Naive thymus-derived CD8-positive, alpha-beta T cell (primary cell): ENCODE measurements at regions not wholly inside any gene's neighbourhood (a gene's known extent, or its start where the extent isn't known, plus 50 kb on each side); places are given as distances from the start of the nearest gene placed in this dataset.

Experiments used
- ATAC-seq, 2 donors: fragments of 150-1000 bp; cut with Tn5 transposase in 1 of 2; sonication (Bioruptor Pico), chemical (Tn5 transposase) in 1 of 2; 1 replicate in 1 of 2; 2 replicates in 1 of 2; pipeline ENCODE4 v1.10.0; 2021; ENCODE audit warnings: mild to moderate bottlenecking in 2 of 2, moderate library complexity in 2 of 2
- POLR2A ChIA-PET: fragments of 350-600 bp; sonication (Branson Sonifier 250); formaldehyde crosslinking; loops from one replicate; lab custom pipeline; 2021; ENCODE audit warnings: antibody characterized with exemption; lab: Charles Lee
- DNase-seq, 10 donors: peaks; one replicate each; pipeline versions ENCODE4 v3.0.0 to v3.0.0-alpha.2; 2020 to 2022
- H3K27ac Mint-ChIP-seq, 10 donors: one replicate each; pipeline ENCODE4 v1.8.0; 2020 to 2022; ENCODE audit warnings: mild to moderate bottlenecking in 10 of 10, mixed read lengths in 10 of 10, moderate library complexity in 4 of 10, inconsistent platforms in 1 of 10
- H3K27me3 Mint-ChIP-seq, 5 donors: one replicate each; pipeline ENCODE4 v1.8.0; 2021 to 2022; ENCODE audit warnings: mixed read lengths in 5 of 5
- H3K36me3 Mint-ChIP-seq, 3 donors: one replicate each; pipeline ENCODE4 v1.8.0; 2020 to 2022; ENCODE audit warnings: mixed read lengths in 3 of 3, mild to moderate bottlenecking in 2 of 3, inconsistent platforms in 1 of 3
- H3K4me1 Mint-ChIP-seq, 4 donors: one replicate each; pipeline ENCODE4 v1.8.0; 2021 to 2022; ENCODE audit warnings: mixed read lengths in 4 of 4
- H3K4me3 Mint-ChIP-seq, 10 donors: one replicate each; pipeline ENCODE4 v1.8.0; 2020 to 2022; ENCODE audit warnings: mild to moderate bottlenecking in 10 of 10, mixed read lengths in 10 of 10, moderate library complexity in 6 of 10, inconsistent platforms in 1 of 10
- H3K9me3 Mint-ChIP-seq, 9 donors: one replicate each; pipeline ENCODE4 v1.8.0; 2020 to 2022; ENCODE audit warnings: mixed read lengths in 9 of 9, mild to moderate bottlenecking in 3 of 9, inconsistent platforms in 1 of 9, moderate library complexity in 1 of 9

DNA sequence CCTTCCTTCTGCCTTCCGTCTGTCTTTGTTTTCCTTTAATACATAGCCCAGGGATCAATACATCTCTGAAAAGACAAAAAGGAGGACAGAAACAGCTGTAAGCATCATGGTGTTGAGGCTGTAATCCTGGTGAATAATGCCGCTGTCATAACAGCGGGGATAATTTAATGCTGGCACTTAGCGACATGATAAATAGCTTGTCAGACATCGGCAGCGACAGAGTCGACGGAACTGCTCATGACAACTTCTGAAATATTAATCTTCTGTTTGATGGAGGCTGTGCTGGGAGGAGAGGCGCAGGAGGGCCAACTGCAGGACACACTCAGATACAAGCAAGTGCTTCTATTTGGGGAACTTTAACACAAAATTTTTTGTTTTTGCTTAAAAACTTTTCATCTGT lies 602.2 kb downstream of the GALR1 start:
- H3K9me3 Mint-ChIP-seq: peaks cover 0 to 2% (median 0%) of the 10 kb centered on the region in 9 donors
- ATAC-seq (no peak), DNase-seq (no peak)
- no peaks in the 10 kb centered on the region for H3K36me3 Mint-ChIP-seq
- H3K27me3 Mint-ChIP-seq: peaks cover 9 to 55% (median 15%) of the 10 kb centered on the region in 5 donors
- POLR2A ChIA-PET: no interaction called here
- no peak overlapping the region for H3K4me3 Mint-ChIP-seq
- no peaks in the 10 kb centered on the region for H3K4me1 Mint-ChIP-seq
- no peak overlapping the region for H3K27ac Mint-ChIP-seq

DNA sequence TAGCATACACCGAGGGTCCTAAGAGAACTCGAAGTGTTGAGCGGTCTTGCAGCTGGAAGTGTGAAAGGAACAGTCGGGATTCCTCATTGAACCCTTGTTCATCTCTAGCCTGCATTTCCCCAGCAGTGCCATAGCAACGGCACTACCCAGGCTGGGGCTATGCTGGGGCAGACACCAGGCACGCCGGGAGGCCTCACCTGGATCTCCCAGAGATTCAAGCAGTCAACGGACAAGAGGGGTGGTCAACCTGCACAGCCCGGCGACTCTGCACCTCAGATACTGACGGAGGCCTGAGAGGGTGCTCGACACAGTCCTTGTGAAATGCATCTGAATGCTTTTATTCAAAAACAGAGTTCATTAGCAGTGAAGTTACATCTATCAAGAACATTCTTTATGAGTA lies 604.2 kb downstream of the GALR1 start:
- Mint-ChIP-seq H3K4me3 (no peak overlapping the region), H3K36me3 (no peaks in the 10 kb centered on the region), H3K9me3 (peaks cover 0 to 1% (median 0%) of the 10 kb centered on the region in 9 donors), H3K27me3 (peaks cover 7 to 54% (median 14%) of the 10 kb centered on the region in 5 donors), H3K27ac (no peak overlapping the region), H3K4me1 (no peaks in the 10 kb centered on the region)
- ATAC-seq (no peak), DNase-seq (no peak)
- POLR2A ChIA-PET: no interaction called here

DNA sequence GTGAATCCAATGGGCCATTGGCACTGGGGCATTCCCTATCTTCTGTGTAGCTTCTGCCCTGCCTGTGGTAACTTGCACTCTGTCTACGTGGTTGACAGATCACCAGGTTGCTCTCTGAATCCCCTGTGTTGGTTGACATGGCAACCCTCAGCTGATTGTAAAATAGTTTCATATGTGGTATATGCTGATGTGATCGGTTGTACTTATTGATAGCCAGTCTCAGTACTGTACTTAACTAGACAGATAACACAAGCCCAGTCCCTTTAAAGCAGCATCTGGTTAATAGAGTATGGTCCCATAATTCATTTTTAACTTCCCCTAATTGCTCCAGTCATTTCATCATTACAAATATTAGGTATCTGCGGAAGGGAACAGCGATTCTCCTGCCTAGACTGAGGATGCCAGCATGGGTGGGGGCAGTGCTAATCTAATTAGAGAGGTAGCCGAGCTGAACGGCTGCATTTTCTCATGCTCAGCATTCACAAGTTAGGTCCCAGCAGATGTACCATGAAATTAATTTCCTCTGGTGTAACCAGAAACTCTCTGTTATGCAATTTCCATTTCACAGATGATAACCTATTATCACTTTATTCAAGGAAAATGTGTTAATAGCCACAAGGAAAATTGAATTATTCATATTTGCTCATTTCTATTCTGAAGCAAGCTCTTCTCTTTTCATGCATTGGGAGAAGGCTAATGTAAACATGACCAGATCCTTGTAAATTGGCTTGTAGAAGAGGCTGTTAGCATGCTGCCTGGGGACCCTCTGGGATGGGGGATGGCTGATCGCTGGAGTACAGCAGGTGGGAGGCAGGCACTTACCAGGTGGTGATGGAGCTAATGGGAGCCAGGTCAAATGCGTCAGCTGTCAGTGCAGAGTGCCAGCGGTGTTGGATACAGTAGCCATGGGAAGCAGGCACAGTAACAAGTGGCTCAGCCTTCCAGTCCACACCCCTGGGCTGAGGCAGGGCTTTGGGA lies 608.3 kb downstream of the GALR1 start:
- no peak for ATAC-seq
- no peak overlapping the region for H3K4me3 Mint-ChIP-seq

DNA sequence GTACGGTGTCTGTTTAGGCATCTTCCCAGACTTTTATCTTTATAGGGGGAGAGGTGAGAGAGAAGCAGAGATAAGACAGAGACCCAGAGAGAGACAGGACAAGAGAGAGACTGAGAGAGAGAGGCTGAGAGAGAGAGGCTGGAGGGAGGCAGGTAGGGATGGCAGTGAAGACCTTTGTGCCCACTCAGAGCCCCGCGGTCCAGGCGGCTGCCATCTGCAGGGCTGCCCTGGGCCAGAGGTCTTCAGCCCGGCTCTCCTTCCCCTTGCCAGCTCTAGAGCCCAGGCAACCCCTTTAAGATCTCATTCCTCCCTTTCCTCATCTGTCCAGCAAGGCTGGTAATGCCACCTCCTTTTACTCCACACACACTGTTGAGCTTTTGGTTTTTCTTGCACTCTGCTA lies 610.0 kb downstream of the GALR1 start:
- Mint-ChIP-seq H3K9me3 (peaks cover 0 to 15% (median 0%) of the 10 kb centered on the region in 9 donors), H3K4me1 (no peaks in the 10 kb centered on the region), H3K4me3 (no peak overlapping the region), H3K27ac (no peak overlapping the region), H3K27me3 (peaks cover 0 to 13% (median 0%) of the 10 kb centered on the region in 5 donors), H3K36me3 (no peaks in the 10 kb centered on the region)
- ATAC-seq: no peak
- POLR2A ChIA-PET: no interaction called here
- no peak for DNase-seq

More for the DNA sequence above, 608.3 kb downstream of the GALR1 start:
- POLR2A ChIA-PET: no interaction called here
- no peaks in the 10 kb centered on the region for H3K4me1 Mint-ChIP-seq
- H3K9me3 Mint-ChIP-seq: peaks cover 0 to 15% (median 0%) of the 10 kb centered on the region in 9 donors
- H3K27me3 Mint-ChIP-seq: peaks cover 0 to 24% (median 0%) of the 10 kb centered on the region in 5 donors
- H3K36me3 Mint-ChIP-seq: no peaks in the 10 kb centered on the region
- no peak overlapping the region for H3K27ac Mint-ChIP-seq
- DNase-seq: no peak

DNA sequence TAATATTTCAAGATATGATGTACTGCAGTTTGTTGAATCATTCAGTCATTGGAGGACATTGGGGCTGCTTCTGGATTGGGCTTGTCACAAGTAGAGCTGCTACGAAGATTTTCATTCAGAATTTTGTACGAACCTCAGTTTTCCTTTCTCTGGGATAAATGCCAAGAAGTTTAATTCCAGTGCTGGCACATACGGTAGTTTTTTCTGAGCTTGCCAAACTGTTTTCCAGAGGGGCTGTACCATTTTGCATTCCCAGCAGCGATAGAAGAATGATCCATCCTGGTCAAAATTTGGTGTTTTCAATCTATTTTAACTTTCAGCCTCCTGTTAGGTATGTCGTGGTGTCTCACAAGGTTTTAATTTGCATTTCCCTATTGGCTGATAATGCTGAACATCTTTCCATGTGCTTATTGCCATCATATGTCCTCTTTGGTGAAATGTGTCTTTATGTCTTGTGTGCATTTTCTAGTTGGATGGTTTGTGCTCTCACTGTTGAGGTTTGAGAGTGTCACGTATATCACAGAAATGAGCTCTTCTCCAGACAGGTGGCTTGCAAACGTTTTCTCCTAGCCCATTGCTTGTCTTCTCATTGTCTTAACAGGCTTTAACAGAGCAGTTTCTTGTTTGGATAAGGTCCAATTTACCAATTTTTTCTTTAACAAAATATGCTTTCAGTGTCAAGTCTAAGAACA lies 612.6 kb downstream of the GALR1 start:
- ATAC-seq (no peak), DNase-seq (no peak)
- Mint-ChIP-seq H3K4me3 (no peak overlapping the region), H3K4me1 (no peaks in the 10 kb centered on the region), H3K27me3 (peaks cover 0 to 7% (median 0%) of the 10 kb centered on the region in 5 donors), H3K27ac (no peak overlapping the region), H3K9me3 (peaks cover 0 to 15% (median 0%) of the 10 kb centered on the region in 9 donors), H3K36me3 (no peaks in the 10 kb centered on the region)
- POLR2A ChIA-PET: no interaction called here

DNA sequence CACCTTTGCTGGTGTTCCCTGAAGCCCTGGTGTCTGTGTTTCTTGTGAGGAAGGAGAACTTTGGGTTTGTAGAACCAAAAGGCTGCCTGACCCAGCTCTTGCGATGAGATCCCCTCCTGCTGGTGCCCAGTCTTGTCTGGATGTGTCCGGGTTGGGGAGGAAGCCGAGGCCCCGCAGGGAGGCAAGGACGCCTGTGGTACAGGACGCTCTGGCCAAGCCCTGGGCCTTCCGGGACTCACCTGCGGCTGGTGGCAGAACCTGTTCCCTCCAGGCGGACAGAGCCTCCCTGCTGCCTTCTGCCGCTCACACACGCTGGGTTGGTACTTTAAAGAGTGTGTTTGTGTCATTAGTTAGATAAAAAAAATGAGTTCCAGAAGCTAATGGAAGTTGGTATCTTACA lies 616.2 kb downstream of the GALR1 start:
- Mint-ChIP-seq H3K36me3 (no peaks in the 10 kb centered on the region), H3K27me3 (peaks cover 0 to 19% (median 16%) of the 10 kb centered on the region in 5 donors), H3K27ac (no peak overlapping the region), H3K4me1 (no peaks in the 10 kb centered on the region), H3K9me3 (peaks cover 0 to 15% (median 0%) of the 10 kb centered on the region in 9 donors), H3K4me3 (no peak overlapping the region)
- ATAC-seq: no peak
- no peak for DNase-seq
- POLR2A ChIA-PET: no interaction called here

DNA sequence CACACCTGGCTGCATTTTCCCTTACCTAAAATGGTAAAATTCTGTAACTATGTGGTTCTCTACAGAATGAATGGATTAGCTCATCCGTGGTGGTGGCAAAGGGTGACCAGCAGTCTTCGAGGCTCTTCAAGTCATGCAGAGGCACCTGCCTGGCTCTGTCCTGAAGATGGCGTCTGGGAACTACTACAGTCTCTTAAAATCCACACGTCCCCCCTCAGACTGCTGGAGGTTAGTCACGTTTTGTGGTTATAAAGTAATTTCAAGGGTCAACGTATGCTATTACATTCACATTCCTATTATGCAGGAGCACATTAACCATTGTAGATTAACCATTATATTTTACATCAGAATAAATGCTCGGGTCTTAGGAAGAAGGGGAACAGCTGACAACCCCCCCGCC lies 616.7 kb downstream of the GALR1 start:
- H3K27ac Mint-ChIP-seq: no peak overlapping the region
- no peak for ATAC-seq
- POLR2A ChIA-PET: no interaction called here
- H3K4me3 Mint-ChIP-seq: no peak overlapping the region
- H3K4me1 Mint-ChIP-seq: no peaks in the 10 kb centered on the region
- H3K36me3 Mint-ChIP-seq: no peaks in the 10 kb centered on the region
- H3K27me3 Mint-ChIP-seq: peaks cover 0 to 24% (median 16%) of the 10 kb centered on the region in 5 donors
- DNase-seq: no peak
- H3K9me3 Mint-ChIP-seq: peaks cover 0 to 14% (median 0%) of the 10 kb centered on the region in 9 donors

DNA sequence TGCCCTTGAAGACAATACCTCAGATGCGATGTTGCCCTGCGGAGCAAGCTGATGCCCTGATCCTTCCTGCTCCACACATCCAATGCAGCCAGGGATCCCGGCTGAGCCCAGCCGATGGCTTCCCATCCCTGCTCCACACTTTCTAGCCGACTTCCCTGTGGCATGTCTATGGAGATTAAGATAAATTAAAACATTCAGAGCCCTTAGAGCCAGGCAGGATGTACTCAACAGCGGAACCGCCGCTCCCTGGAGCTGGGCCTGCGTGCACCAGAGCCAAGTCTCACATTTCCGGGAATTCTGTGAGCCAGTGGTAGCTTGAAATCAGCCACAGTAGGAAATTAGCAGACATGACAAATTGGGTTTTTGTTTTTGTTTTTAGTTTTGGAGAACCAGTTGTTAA lies 620.6 kb downstream of the GALR1 start:
- DNase-seq (no peak), ATAC-seq (no peak)
- H3K9me3 Mint-ChIP-seq: no peaks in the 10 kb centered on the region
- H3K27ac Mint-ChIP-seq: peak overlapping the region in 1 of 10 donors; percentile 41
- POLR2A ChIA-PET: no interaction called here
- no peaks in the 10 kb centered on the region for H3K36me3 Mint-ChIP-seq
- H3K27me3 Mint-ChIP-seq: peaks cover 0 to 54% (median 22%) of the 10 kb centered on the region in 5 donors
- H3K4me1 Mint-ChIP-seq: no peaks in the 10 kb centered on the region
- no peak overlapping the region for H3K4me3 Mint-ChIP-seq

DNA sequence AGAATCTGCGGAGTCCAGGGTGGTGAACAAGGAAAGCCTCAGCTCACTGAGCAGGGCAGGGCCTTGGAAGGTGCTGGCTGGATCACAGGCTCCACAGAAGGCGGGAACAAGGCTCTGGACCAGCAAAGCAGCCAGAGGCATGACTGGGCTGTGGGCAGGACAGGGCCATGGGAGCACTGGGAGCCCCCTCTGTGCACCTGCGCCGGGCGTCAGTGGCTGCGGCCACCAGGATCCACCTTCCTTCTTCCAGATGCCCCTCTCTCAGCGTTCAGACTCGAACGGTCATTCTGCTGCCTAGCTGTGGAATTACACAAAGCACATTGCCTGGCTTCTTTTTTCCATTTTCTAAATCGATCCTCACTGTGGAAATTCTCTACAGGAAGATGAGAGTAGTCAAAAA lies 621.2 kb downstream of the GALR1 start:
- H3K27me3 Mint-ChIP-seq: peaks cover 0 to 59% (median 20%) of the 10 kb centered on the region in 5 donors
- H3K9me3 Mint-ChIP-seq: no peaks in the 10 kb centered on the region
- DNase-seq (no peak), ATAC-seq (no peak)
- H3K36me3 Mint-ChIP-seq: no peaks in the 10 kb centered on the region
- POLR2A ChIA-PET: no interaction called here
- H3K27ac Mint-ChIP-seq: no peak overlapping the region
- H3K4me1 Mint-ChIP-seq: no peaks in the 10 kb centered on the region
- H3K4me3 Mint-ChIP-seq: no peak overlapping the region

DNA sequence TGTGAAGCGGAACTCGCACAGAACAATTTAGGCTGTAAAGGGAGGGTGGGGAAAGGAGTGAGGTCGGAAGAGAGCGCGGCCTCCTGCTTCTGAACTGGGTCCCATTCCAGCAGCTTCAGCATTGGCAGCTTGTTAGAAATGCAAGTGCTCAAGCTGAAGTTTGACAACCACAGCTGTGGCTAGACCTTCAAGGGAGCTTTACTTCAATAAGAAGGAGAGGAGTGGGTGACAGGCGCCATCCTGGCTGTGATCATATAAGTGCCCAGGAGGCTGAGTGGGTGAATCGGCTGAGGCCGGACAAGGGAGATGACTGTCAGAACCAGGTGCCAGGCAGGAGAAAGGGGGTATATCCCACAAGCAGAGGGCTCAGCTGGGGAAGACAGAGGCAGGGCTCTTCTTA lies 622.5 kb downstream of the GALR1 start:
- H3K9me3 Mint-ChIP-seq: no peaks in the 10 kb centered on the region
- H3K36me3 Mint-ChIP-seq: no peaks in the 10 kb centered on the region
- H3K4me1 Mint-ChIP-seq: no peaks in the 10 kb centered on the region
- no peak overlapping the region for H3K27ac Mint-ChIP-seq
- H3K4me3 Mint-ChIP-seq: no peak overlapping the region
- H3K27me3 Mint-ChIP-seq: peaks cover 0 to 59% (median 20%) of the 10 kb centered on the region in 5 donors
- POLR2A ChIA-PET: no interaction called here
- DNase-seq (no peak), ATAC-seq (no peak)

DNA sequence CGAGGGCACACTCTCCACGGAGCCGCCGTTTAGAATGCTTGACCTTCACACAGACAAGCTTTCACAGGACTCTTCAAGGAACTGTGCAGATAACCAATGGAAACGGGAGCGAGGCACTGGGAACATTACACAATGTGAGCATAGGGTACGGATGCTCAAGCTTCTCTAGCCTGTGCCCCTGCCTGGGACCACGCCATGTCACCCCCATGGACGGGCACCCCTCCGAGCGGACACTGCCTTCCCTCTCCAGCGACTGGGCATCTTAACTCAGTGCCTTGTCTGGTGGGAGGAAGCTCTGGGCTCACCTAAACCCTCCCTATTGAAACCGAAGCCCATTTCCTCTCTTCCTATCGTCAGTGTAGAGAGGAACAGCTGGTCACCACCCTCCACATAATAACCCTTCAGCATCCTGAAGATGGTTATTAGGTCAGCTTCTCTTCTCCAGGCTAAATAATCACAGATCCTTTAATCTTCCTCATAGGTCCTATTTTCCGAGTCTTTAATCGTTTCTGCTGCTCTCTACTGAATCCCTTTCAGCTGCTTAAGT lies 626.7 kb downstream of the GALR1 start:
- Mint-ChIP-seq H3K27ac (no peak overlapping the region), H3K27me3 (peaks cover 1 to 34% (median 13%) of the 10 kb centered on the region in 5 donors), H3K4me1 (no peaks in the 10 kb centered on the region), H3K9me3 (no peaks in the 10 kb centered on the region), H3K36me3 (no peaks in the 10 kb centered on the region), H3K4me3 (no peak overlapping the region)
- POLR2A ChIA-PET: no interaction called here
- ATAC-seq (no peak), DNase-seq (no peak)

DNA sequence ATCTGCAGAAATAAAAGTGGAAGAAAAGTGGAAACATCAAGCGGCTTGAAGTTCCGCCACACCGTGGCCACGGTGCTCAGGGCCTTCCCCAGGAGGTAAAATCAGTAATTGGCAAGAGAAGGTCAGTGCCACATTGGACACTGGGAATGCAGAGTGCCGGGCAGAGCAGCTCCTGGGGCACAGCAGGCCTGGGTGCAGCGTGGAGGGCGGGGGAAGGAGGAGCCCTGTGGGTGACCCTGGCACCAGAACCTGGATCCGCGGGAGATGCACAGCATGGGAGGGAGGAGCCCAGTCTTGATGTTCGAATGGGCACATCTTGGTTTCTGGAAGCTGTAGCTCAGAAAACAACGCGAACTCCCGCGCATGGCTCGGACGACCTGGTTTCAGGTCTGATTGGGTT lies 630.2 kb downstream of the GALR1 start:
- POLR2A ChIA-PET: no interaction called here

DNA sequence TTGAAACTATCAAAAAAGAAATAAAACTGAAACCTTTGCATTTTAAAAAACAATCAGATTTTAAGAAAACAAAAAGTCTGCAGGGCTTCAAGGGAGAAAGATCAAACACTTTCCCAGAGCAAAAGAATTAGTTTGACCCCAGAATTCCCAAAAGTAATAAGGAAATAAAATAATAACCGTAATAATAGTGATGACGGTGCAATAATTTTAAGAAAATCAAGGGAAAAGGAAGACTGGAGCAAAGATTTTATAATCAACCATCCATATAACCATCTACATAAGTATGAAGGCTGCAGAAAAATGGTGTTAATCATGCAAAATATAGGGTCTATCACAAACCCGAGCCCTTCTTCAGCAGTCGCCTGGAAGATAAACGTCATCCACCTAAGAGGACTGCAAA lies 634.8 kb downstream of the GALR1 start:
- ATAC-seq: no peak
- peaks cover 0 to 27% (median 9%) of the 10 kb centered on the region in 5 donors for H3K27me3 Mint-ChIP-seq
- POLR2A ChIA-PET: no interaction called here
- DNase-seq: no peak
- peaks cover 0 to under 1% (median 0%) of the 10 kb centered on the region in 3 donors for H3K36me3 Mint-ChIP-seq
- H3K9me3 Mint-ChIP-seq: peaks cover 0 to 5% (median 0%) of the 10 kb centered on the region in 9 donors
- H3K27ac Mint-ChIP-seq: no peak overlapping the region
- H3K4me1 Mint-ChIP-seq: no peaks in the 10 kb centered on the region
- no peak overlapping the region for H3K4me3 Mint-ChIP-seq

More for the DNA sequence above, 630.2 kb downstream of the GALR1 start:
- Mint-ChIP-seq H3K9me3 (peaks cover 0 to 5% (median 0%) of the 10 kb centered on the region in 9 donors), H3K27ac (no peak overlapping the region), H3K36me3 (no peaks in the 10 kb centered on the region), H3K4me3 (no peak overlapping the region), H3K4me1 (no peaks in the 10 kb centered on the region), H3K27me3 (peaks cover 3 to 21% (median 9%) of the 10 kb centered on the region in 5 donors)
- DNase-seq (no peak), ATAC-seq (no peak)
